Iris pigment epithelial cell (primary cell): ENCODE measurements at regions not wholly inside any gene's neighbourhood (a gene's known extent, or its start where the extent isn't known, plus 50 kb on each side); places are given as distances from the start of the nearest gene placed in this dataset.

Experiments
- DNase-seq: peaks from one replicate; pipeline ENCODE4 v3.0.0-alpha.2; 2011; ENCODE audit warnings: low read depth

- no peak for DNase-seq
Observed at GRCh38 chr6:103047567-103047966, 1654.1 kb downstream of the GRIK2 start.

DNA sequence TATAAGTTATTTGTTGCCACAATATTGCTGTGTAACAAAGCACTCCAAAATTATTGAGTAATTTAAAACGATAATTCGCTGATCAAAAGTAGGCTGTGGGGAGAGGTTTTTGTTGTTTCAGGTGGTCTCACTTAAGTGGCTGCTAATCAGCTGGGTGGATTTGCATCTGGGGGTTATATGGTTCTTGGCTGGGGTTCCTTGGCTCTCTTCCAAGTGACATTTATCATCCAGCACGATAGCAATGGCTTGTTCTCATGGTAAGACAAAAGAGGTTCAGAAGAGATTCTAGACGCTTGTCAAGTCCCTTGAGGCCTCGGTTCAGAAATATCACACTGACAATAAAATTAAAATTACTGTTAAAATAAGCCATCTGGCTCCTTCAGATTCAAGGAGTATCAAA is 1648.8 kb downstream of the GRIK2 start:
- DNase-seq, result no peak

DNA sequence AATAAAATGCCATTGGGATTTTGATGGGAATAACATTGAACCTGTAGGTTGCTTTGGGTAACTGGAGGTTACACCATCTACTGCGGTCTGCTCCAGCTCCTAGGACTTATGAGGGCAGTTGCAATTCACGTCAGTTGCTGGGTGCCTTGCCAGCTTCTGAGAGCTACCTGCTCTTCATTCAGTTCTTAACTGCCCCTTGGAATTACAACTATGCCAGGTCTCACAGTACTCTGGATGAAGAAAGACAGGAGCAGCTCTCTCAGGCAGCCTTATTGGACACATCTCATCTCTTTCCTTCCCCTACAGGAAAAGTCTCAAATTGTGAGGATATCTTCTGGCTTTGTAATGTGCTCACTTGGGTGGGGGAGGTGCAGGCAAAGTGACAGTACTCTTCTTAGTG is 1643.3 kb downstream of the GRIK2 start:
- DNase-seq, result no peak

DNA sequence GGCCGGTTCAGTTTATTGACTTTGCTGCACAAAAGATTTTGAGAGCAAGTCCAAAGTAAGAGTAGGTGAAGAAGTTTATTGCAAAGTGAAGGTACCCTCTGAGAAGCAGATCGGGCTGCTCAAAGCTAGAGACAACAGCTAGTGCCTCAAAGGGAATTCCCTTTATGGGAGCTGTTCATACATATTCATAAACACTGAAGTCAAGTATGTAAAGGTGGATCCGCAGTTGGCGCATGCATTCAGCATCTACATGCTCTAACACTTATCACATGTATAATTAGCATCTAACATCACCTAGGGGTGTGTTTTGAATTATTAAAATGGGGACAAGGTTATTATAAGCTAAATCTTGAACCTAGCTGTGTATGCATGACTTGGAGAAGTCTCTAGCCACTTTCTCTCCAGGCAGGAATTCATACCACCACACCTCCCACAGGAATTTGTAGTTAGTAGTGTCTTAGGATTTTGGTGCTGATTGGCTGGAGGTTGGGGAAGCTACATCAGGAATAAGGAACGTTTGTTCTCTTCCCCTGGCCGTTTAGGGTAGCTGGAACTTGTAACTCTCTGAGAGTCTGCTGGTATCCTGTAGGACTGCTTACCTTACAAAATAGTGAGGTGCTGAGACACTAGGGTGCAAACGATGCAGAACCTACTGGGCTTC is 1633.9 kb downstream of the GRIK2 start:
- DNase-seq, result no peak

- no peak for DNase-seq
Observed at GRCh38 chr6:103018426-103018825, 1624.9 kb downstream of the GRIK2 start.

GRCh38 chr6:103017878-103018277 is 1624.4 kb downstream of the GRIK2 start:
- DNase-seq, result no peak

DNA sequence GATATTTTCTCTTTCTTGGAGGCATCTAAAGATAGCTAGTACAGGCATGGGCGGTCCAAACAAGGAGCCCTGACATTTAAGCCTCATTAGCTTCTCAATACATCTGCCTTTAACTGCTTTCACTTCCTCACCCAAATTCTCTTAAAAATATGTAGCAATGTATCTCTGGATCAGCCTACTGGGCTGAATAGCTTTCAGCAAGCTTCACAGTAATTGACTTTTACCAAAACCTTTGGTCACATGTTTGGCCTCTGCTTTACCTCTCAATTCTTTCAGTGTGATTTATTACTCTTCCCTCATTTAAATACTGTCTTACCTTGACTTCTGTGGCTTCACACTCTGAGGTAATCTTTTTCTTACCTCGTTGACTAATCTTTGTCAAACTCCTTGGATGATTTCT is 1618.1 kb downstream of the GRIK2 start:
- no peak for DNase-seq

DNA sequence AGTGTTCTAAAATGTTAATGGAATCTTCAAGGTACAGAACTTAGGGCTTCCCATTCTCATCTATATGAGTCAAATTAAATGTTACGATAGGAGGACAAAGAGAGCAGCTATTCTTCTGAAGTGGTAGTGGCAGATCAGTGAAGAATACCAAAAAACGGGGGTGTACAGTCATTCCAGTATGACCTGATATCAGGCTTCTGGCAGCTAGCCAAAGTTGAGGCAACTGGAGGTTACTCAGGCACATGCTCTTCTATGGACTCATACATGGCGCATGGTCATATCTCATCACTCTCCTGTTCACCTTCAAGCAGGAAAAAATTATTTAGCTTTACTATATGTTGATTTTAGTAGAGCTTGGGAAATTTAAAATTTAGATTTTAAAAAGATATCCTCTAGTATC is 1608.8 kb downstream of the GRIK2 start:
- DNase-seq, result no peak

DNA sequence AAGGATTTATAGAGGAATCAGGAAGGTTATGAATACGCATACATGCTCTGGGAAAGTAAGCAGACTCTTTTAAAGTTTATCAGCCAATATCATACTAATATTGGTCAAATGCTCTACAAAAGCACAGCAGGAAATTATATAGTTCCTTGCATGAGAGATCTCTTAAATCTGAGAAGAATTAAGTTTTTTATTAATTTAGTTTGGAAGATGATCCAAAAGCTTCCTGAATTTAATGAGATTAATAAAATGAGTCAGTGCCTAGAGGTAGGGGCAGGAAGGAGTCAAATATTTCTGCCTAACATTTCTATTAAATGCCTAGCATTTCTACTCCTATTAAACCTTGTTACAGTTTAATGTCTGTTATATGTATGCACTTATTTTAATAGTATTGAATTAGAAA is 1608.2 kb downstream of the GRIK2 start:
- DNase-seq, result no peak

- no peak for DNase-seq
Observed at GRCh38 chr6:103000688-103001087, 1607.2 kb downstream of the GRIK2 start.

DNA sequence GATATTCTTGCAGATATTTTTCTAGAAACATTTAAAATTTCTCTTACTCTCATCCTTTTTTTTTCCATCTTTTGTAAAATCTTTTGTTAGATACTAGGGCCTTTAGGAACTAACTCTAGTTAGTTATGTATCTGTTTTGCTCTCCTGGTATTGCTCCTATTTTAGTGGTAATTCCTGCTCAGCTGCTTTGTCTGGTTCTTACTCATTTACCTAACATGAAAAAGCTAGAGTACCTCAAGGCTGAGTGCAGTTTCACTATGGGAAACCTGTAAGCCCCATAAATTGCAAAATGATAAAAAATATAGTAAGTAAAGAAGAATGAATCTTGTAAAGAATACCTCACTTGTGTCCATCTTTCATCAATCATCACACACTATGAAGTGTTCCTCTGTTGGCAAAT is 1602.0 kb downstream of the GRIK2 start:
- no peak for DNase-seq

DNA sequence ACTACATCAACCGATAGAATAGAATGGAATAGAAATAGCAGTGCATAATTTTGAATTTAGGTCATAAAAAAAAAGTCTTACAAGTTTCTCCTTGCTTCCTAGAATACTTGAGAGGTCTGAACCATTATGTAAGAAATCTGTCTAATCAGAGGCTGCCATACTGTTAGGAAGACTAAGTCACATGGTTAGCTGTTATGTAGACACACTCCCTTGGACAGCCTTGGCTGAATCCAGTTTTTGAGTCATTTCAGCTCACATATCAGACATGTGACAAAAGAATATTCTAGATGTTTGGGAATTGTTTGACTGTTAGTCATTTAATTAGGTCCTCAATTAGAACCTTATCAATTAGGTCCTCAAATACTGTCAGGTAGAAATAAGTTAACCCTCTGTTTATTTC is 1601.4 kb downstream of the GRIK2 start:
- DNase-seq, result no peak

- DNase-seq, result no peak
Observed at GRCh38 chr6:102986086-102986485, 1592.6 kb downstream of the GRIK2 start.

- DNase-seq, result no peak
Observed at GRCh38 chr6:102984357-102984756, 1590.8 kb downstream of the GRIK2 start.

- no peak for DNase-seq
Observed at GRCh38 chr6:102981490-102982015, 1588.0 kb downstream of the GRIK2 start.

- no peak for DNase-seq
Observed at GRCh38 chr6:102980951-102981350, 1587.4 kb downstream of the GRIK2 start.

- DNase-seq, result no peak
Observed at GRCh38 chr6:102961902-102962301, 1568.4 kb downstream of the GRIK2 start.

DNA sequence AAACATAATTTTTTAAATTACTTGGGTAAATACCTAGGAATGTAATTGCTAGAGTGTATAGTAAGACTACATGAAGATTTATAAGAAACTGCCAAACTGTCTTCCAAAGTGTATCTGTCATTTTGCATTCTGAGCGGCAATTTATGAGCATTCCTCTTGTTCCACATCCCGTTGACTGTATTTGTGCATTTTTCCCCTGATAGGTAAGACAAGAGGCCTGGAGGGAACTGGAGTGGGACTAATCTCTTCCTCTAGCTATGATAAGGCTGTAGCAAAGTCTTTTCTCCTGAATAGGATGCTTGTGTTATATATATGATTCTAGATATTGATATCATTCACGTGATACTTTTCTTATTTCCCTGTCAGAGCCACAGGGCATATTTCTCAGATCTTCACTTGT is 1557.5 kb downstream of the GRIK2 start:
- DNase-seq, result no peak

DNA sequence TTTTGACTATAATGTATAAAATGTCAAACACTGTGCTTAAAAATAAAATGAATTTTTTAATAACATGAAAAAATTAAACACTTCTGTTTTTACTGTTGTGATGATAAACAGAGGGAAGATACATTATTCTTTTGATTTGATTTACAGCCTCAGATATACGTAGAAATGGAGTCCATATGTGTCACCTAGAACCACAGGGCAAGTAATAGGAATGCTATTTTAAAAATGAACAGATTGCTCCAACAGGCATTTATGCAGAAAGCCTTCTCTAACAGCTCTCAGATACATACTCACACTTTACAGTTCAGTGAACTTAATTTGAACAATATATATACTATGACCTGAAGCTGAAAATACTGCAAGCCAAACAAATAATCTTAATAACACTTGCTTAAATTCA is 1551.0 kb downstream of the GRIK2 start:
- no peak for DNase-seq

GRCh38 chr6:102942206-102942605 is 1548.7 kb downstream of the GRIK2 start:
- DNase-seq, result no peak

- no peak for DNase-seq
Observed at GRCh38 chr6:102936959-102937358, 1543.5 kb downstream of the GRIK2 start.

DNA sequence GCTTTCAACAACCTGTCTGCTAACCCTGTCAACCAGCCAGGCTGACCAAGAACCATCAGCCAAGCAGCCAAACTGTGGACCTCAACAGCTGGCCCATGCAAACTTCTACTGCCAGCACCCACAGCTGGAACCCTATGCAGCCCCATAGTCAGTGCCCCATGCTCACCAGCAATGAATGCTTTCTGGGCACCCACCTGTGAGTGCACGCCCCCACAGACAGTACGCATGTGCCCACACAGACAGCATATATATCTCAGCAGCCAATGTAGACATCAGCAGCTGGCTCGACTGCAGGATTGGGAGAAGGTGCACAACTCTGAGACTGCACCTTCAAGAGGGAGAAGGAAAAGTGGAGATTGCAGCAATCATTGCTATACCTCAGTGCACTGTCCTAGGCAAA is 1534.6 kb downstream of the GRIK2 start:
- no peak for DNase-seq

GRCh38 chr6:102918161-102918560 is 1524.7 kb downstream of the GRIK2 start:
- DNase-seq, result no peak

DNA sequence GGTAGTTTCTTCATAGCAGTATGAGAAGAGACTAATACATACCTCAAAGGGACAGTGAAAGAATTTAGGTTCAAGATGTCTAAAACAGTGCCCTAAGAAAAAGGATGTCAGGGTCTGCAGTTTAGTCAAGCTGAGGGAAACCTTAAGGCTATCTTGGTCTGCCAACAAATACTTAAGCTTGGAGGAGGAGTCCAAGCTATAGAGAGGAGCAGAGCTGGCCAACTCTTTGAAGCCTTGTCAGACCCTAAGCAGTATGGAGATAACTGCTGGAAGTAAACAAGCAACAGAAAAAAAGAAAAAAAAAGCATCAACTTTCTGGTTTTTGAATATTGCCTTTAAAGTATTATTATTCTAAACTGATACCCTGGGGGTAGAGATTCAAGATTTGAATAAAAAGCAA is 1518.1 kb downstream of the GRIK2 start:
- DNase-seq, result no peak
